ENCODE measurements at regions not wholly inside any gene's neighbourhood (a gene's known extent, or its start where the extent isn't known, plus 50 kb on each side); places are given as distances from the start of the nearest gene placed in this dataset.
A peak's percentile ranks its signal among the peaks of the same experiment; 100 is the strongest.
"Not testable (repeated sequence)": the region's sequence is repeated elsewhere in the genome, so short reads cannot be mapped to it uniquely, and the experiment has no call there.

DNA sequence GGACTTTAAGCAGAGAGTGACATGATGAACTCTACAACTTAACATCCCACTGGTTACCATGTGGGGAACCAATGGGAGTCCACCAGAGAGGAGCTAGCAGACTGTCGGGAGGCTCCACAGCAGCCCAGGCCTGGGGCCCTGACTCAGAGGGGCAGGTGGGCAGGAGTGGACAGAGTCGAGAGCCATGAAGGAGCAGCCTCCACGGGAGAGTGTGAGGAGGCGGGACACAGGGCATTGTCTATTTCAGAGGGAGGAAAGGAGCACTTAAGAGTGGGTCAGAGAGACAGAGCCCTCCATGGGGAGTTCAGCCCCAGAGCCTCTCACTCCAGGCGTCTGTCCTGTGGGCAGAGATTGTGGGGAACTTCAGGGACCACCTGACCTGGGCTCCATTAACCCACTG lies 118.7 kb downstream of the CYP26B1 start:
- no peak for DNase-seq

DNA sequence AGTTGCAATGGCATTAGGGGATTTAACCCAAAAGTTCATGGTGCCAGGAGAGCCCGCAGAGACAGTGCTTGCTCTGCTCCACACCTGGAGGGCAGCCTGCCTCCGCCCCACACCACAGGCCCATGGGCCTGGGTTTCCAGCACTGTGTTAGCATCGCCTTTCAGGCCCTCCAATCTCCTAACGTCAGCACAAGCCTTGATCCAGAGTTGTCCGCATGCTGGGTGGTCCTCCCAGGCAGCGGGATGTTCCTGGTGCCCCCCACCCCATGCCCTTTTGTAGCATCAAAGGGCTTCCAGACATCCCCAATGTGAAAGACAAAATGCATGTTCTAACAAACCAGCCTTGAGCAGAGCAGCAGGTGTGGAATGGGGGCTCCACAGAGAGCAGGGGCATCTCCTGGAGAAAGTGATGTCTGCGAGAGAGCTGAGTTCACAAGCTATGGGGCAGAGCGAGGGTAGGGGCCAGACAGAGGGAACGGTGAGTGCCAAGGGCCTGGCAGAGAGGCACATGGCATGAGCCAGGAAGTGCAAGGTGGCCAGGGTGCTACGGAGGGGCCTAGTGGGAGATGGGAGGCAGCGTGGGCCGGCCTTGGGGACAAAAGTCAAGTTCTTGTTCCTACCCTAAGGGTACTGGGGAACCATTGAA lies 119.2 kb downstream of the CYP26B1 start:
- no peak for DNase-seq

DNA sequence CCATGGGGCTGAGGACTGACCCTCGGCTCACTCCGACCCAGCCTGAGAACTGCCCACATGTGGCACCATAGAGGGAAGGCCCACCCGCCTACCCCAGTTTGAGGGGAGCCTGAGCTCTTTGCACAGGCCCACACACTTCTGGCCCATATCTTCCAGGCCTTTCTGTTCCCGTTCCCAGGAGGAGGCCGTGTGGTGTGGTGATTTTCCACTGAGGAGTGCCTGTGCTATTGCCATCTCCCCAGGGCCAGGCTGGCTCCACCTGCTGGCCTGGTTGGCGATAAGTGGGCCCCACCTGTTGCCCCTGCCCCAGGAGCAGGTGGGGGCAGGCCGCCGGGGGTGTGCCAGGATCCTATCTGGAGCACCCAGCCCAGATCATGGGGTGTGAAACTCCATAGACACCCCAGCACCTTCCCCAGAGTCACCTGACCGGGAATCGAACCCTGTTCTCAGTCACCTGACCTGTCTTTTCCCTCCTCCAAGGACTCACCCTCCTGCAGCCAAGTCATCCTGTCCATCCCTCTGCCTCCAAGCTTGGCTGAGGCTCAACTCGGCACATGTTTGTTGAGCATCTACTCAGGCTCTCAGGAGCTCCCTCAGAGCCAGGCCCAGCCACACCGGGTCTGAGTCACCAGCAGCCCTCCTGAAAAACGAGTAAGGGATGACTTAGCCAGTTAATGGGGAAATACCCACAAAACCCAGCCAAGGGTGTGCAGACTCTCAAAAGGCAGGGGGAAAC lies 120.1 kb downstream of the CYP26B1 start:
- peak; percentile 5 for DNase-seq

DNA sequence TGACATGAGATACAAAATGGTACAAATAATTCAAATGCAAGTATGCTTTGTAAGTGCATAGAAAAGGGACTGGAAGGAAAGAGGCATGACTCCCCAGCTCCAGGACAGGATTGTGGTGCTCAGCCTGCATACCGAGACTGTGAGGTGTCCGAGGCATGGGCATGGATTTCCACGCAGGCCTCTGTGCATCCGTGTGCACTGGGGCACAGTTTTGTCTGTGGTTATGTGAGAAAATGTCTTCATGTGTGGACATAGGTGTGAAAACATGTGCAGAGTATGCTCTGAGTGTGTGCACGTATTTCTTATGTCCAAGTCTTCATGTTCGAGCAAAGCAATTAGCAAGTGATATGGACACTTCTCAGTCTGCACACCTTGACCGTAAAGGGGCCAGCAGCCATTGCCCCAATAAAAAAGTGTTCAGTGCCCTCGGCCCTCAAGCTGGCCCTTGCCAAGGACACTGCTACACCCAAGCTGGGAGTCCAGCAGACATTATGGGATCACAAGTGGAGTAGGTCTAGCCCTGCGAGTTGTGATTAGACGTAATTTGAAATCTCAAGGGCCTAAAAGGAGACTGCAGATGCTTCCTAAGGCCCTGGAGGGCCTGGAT lies 120.7 kb downstream of the CYP26B1 start:
- DNase-seq: no peak

DNA sequence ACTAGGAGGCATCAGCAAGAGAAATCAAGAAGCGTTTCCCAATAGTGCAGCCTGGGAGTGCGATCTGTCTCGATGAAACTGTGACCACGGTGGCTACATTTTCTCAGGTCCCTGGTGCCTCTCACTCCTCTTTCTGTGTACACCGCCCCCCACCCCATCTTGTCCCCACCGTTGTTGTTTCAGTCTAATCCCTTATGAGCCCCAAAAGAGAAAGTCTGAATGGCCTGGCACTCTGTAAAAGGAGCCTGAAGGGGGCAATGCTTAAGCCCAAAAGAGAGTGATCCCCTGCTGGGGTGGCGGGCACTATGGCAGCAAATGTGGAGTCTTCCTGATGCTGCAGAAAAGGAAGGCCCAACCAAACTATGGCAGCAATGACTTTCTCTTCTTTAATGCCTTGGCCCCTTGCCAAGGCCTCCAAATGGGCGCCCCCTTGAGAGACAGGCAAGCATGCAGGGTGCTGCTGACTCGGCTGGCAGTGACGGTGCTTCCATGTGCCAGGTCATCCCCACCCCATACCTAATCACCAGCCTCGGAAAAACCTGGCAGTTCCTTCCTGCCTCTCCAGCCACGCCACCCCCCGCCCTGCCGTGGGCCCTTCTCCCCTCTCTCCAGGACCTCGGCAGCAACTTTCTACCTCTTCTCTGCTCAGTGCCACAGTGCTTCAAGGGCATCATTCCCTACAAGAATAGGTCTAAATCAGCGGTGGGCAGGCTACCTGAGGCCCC lies 123.0 kb downstream of the CYP26B1 start:
- no peak for DNase-seq

DNA sequence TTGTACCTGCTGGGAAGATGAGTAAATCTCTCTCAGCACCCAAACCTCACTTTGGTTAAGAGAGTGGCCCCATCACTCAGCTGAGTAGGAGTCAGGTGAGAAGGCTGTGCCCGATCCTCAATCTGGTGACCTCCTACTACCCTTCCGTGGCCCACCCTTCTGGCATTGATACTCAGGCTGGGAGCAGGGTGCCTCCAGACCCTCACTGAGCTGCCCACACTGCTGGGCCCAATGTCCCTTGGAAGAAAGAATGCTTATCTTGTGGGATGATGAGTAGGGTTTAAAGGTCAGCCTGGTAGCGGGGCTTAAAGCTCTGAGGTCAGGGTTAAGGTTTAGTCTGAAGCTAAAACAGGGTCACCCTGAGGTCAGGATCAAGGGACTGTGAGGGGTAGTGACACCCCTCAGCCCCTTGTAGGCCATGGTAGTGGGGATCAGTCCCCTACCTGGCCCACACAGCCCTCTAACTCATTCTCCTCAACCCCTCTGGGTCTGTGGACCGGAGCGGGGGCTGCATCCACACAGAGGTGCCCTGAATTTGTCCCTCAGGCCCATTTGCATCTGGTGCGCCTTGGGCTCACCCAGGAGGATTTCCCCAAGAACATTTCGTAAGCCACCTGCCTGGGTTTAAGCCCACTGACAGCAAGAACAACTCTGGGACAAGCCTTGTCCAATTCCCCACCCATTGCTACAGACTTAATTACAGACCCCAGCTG lies 123.8 kb downstream of the CYP26B1 start:
- no peak for DNase-seq

DNA sequence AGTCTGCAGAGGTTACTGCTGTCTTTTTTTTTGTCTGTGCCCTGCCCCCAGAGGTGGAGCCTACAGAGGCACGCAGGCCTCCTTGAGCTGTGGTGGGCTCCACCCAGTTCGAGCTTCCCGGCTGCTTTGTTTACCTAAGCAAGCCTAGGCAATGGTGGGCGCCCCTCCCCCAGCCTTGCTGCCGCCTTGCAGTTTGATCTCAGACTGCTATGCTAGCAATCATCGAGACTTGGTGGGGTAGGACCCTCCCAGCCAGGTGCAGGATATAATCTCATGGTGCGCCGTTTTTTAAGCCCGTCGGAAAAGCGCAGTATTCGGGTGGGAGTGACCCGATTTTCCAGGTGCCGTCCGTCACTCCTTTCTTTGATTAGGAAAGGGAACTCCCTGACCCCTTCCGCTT lies 126.3 kb downstream of the CYP26B1 start:
- DNase-seq: not testable (repeated sequence)

DNA sequence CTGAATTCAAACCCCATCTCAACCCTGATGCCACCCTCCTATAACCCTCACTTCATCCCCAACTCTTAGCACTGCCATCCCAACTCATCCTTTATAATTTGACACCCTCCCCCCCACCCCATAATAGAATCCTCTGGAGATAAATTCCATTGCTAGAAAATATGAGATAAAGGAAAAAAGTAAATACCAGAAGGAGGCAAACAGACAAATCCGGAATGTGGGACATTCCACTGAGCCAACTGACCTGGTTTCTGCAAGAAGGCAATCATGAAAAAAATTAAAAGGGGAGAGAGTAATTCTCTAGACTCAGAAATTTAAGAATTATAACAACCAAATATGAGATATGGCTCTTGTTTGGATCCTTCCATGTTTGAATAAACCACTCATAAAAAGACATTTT lies 132.4 kb downstream of the CYP26B1 start:
- peak; percentile 12 for DNase-seq

DNA sequence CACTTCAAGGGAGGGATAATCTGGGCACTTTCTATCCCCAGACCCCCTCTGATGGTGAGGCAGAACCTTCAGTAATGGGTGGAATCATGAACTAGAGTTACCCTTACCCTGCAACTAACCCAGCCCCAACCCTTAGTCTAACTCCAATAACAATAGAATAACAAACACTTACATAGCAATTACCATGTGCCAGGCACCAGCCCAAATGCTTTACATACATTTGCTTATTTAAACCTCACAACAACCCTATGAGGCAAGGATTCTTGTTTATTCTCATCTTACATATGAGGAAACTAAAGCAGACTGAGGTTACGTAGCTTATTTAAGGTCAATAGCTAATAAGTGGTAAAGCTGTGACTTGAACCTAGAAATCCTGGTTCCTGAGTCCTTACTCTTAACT lies 132.8 kb downstream of the CYP26B1 start:
- DNase-seq: no peak

DNA sequence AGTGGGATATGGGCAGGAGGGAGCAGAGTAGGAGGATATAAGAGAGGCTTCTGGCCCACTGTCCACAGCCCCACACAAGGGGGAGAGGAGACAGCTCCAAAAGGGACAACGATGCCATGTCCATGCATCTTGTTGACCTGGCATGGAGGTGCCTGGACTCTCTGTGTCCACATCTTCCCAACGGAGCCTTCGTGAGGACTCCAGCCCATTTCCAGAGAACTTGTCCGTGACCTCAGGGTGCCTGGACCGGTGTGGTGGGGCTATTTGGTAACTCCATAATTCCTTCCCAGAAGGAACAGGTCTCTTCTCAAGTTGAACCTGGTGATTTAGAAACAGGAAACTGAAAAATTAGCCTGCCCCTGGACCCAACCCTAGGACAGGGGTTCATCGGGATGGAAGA lies 133.9 kb downstream of the CYP26B1 start:
- no peak for DNase-seq

DNA sequence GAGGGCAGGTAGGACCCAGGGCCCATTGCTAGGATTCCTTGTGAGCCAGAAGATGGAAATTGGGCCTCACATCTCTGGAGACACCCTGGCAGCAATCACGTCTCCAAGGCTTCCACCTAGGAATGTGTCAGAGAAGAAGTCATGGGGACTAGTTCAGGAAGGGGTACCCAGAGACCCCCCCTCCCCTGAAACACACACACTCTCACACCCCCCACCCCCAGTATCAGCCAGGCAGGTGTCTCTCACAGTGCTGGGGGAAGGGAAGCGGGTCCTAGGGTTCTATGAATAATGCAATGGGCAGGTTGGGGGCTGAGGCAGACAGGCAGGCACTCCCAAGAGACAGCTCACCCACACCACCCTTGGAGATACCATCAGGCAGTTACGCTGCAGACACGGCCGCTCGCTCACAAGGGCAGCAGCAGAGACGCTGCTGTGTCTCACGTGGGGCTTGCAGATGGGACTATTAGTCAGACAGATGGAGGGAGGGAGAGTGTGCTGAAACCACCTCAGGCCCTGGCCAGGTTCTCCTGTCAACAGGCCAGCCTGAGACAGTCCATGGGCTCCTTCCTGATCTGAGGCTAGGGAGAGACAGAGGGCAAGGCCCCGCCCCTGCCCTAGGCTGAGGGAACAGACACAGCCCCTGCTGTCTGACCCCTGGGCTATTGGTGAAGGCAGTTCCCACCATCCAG lies 134.6 kb downstream of the CYP26B1 start:
- DNase-seq: no peak

DNA sequence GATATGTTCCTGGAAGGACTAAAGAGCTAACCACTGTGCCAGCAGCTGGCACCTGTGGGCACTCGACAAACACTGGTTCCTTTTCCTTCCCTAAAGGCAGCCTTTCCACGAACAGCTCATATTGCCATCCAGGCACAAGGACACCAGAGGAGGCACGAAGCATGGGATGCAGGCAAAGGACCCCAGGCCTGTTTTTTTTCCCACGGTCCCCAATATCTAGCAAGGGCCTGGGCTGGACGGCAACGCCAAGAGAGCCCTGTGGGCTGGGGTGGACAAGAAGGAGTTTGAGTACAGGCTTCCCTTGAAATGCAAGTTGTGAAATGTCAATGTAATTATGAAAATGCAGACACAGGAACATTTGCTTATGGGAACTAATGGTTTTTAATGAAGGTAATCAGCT lies 135.9 kb downstream of the CYP26B1 start:
- no peak for DNase-seq

DNA sequence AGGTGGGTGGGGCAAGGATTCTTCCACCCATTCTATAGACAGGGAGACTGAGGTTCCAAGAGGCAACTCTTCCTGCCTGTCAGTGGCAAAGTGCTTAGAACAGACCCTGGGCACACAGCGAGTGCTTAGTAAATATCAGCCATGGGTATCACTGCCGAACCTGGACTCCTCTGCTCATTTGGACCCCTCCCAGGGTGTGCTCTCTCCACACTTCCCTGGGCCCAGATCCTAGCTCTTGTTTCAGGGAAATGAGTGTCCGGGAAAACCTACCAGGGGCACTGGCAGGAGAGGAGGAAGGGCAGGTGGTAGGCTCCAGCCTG lies 136.3 kb downstream of the CYP26B1 start:
- no peak for DNase-seq

DNA sequence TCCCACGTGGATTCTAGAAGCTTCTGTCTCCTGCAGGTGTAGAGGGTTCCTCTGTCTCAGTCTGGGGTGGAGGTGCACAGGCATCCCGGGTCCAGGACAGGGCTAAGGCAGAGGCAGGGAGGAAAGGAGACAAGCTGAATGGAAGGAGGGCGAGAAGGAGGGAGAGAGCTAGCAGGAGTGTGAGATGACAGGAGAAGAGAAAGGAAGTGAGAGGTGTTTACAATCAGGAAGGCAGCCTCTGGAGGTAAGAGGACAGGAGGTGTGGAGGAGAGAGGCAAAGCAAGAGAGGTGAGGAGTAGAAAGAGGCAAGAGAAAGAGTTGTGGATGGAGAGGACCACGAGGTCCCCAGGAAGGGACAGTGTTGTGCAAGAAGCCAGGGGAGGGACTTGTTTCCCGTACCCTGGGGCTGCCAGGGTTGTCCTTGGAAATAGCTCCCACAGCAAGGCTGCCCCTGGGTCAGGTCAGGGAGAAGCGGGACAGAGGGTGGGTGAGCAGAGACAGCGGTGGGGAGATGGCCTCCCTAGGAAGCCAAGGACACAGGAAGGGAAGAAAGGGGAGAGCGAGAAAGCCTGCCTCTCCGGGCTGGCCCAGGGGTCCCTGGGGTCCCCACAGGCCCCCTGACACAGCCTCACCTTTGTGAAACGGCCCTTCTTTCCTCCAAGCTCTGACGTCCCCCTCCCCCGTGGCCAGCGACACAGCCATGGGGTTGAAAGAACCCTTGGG lies 136.9 kb downstream of the CYP26B1 start:
- no peak for DNase-seq

DNA sequence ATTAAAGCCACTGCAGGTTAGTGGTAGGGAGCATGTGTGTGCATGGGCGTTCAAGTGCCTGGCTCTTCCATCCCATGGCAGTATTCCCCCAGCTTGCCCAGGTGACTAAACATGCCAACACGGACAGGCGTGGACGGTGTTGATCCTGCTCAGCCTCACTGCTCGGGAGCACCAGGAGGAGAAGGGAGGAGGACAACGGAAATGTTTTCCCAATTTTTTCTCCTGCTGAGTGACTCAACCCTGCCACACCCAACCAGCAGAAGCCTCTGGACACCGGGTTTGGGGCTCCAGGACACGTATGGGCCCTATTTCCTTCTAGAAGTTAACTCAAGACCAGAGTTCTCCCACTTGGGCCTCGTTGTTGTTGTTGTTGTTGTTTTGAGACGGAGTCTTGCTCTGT lies 139.1 kb downstream of the CYP26B1 start:
- no peak for DNase-seq

DNA sequence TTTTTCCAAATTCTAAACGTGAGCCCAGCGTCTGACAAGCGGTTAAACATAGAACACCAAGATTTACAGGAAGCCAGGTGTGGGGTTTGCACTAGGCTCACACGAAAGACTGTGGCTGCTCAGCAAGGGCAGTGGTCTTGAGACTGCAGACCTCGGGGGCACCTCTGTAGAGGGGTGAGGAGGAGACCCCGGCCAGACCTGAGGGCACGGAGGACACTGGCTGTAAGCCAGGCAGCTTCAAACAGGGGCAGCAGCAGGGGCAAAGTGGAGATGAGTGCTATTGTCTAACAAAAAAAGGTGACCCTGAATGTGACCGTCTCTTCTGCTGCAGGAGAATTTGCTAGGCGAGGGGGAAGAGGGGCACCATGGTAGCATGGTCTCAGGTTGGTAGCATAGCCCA lies 140.3 kb downstream of the CYP26B1 start:
- no peak for DNase-seq

DNA sequence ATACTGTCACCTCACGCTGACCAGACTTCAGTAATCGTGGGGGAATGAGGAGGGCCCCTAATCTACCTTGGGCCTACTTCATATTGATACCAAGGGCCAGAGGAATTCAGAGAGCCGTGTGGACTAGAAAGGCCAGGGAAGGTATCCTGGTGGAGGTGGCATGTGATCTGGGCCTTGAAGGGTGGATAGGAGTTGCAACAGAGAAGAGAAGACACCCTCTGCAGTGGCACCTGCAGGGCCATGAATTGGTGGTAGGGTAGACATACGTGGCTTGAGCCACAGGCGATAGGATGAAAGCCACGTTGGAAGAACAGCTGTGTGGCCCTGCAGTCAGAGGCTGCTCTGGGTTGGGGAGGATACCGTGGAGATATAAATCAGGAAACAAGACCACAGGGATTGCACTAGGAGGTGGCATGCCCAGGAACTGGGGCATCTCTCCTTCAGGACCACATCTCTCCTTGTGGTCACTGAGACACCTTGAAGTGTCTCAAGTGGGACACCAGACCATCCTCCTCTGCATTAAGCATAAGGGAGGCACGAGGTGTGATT lies 141.4 kb downstream of the CYP26B1 start:
- no peak for DNase-seq

DNA sequence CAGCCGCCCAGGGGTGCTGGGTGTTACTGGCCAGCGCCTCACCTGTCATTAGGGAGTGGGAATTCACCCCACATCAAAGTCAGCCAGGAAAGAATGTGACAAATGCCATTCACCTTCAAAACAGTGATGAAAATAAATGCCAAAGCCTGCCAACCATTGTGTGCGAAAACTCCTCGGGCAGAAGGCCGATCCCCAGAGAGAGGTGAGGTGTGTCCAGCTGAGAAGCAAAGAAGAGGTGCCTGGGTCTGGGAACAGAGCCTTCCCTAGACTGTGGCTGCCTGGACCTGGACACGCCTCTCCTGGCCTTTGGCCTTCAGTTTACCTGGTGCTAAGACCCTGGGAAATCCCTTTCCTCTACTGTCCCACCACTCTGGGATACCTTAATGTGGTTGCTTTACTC lies 142.7 kb downstream of the CYP26B1 start:
- no peak for DNase-seq

DNA sequence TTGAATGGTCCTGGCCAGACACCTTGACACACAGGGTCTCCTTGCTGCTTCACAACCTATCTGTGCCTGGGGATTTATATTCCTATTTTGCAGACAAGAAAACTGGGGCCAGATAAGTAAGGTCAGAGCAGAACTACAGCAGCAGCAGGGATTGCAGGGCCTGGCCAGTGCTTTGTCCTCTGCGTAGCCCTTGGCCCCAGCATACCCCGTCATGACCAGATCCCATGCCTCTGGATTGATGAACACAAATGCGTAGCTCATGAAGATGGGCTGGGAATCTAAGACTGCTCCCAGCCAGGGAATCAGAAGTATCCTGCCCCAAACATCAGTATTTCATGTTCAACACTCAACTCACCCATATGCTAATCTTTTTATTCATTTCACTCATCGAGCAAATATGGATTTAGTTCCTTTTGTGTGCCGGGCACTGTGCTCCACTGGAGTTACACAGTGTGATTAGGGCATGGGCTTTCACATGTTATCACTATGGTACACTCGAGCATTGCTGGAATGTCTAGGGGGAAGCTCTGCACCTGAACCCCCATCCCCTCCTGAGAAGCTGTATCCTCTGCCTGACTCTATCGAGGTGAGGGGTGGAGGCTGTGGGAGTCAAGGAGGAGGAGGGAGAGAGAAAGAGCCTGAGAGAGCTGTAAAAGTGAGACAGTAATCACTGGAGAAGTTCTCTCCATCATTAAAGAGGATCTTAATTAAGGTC lies 143.3 kb downstream of the CYP26B1 start:
- no peak for DNase-seq

DNA sequence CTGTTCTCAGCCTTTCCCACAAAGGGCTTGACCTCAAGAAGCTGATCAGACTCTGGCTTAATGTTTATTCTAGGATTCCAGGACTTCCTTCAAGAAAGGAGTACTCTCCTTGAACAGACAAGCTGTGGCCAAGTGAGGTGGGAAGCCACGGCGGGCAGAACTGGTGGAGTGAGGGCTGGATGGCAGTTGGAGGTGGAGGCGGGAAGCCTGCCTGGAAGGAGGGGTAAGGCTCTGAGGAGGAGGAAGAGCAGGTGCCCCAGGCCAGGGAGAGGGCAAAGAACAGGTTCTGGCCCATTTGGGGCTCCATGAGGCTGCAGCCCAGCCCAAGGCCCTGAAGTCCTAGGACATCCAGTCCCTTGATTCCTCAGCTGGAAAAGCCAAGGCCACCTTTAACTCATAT lies 143.9 kb downstream of the CYP26B1 start:
- DNase-seq: no peak

DNA sequence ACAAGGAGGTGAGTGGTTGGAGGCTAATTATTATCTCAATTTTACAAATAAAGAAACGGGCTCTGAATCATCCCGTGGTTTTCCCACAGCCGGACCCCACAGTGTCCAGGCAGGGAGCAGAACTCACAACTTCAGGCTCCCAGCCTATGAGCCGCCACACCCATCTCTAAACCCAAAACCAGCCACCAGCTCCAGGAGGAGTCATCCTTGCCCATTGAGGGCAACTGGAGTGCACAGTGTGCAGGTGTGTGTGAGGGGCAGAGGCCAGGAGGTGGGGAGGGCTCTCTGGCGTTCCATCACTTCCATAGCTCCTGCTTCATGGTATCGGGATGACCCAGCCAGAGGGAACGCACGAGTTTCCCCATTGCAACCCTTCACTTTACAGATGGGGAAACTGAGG lies 144.5 kb downstream of the CYP26B1 start:
- no peak for DNase-seq
